MM.1S (cell line): ENCODE measurements at regions not wholly inside any gene's neighbourhood (a gene's known extent, or its start where the extent isn't known, plus 50 kb on each side); places are given as distances from the start of the nearest gene placed in this dataset.

ENCODE experiments used
- EZH2 ChIP-seq: fragments of 300-600 bp; sonication (generic); optimal IDR thresholded peaks from 2 replicates; pipeline ENCODE3; 2017; ENCODE audit warnings: low read depth, mild to moderate bottlenecking, antibody characterized with exemption, low read length, mixed read lengths
- EZH2phosphoT487 ChIP-seq: fragments of 300-600 bp; sonication (generic); IDR thresholded peaks from 2 replicates; pipeline ENCODE4 v1.6.1; 2018; ENCODE audit warnings: antibody characterized with exemption, low read length
- TF ChIP-seq, protein P1 (sequence below): fragments of 300-600 bp; sonication (generic); IDR thresholded peaks from 2 replicates; pipeline ENCODE4 v1.5.1; 2016; ENCODE audit warnings: antibody characterized with exemption, low read length, mixed read lengths

DNA sequence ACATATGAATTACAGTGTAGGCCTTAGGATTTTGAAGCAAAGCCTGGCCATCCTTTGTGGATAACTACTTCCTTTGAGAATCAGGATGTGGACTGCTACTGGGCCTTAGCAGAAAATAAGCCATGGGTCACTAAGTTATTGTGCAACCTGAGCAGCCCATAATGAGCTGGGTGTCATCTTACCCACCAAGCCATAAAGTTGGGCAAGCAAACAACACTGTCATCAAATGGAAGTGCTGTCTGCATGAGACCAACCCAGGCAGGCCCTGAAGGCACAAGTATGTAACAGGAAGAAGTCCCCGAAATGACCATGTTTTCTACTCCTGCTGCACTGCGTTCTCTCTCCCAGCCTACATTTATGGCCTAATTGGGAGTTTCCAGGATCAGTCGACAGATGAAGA is 205.6 kb upstream of the GGTLC1 start:
- TF ChIP-seq, protein P1, sequence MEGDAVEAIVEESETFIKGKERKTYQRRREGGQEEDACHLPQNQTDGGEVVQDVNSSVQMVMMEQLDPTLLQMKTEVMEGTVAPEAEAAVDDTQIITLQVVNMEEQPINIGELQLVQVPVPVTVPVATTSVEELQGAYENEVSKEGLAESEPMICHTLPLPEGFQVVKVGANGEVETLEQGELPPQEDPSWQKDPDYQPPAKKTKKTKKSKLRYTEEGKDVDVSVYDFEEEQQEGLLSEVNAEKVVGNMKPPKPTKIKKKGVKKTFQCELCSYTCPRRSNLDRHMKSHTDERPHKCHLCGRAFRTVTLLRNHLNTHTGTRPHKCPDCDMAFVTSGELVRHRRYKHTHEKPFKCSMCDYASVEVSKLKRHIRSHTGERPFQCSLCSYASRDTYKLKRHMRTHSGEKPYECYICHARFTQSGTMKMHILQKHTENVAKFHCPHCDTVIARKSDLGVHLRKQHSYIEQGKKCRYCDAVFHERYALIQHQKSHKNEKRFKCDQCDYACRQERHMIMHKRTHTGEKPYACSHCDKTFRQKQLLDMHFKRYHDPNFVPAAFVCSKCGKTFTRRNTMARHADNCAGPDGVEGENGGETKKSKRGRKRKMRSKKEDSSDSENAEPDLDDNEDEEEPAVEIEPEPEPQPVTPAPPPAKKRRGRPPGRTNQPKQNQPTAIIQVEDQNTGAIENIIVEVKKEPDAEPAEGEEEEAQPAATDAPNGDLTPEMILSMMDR = no peak
- TF ChIP-seq EZH2 (no peak), EZH2phosphoT487 (no peak)
